ENCODE measurements at regions not wholly inside any gene's neighbourhood (a gene's known extent, or its start where the extent isn't known, plus 50 kb on each side); places are given as distances from the start of the nearest gene placed in this dataset.

GRCh38 chr21:22044431-22044830 lies 1046.2 kb downstream of the NCAM2 start:
- no peak for TF ChIP-seq CTCF (IDR thresholded peaks at IDR 0.05)
- TF ChIP-seq POLR2AphosphoS5 (IDR thresholded peaks at IDR 0.05), result no peak
- TF ChIP-seq POLR2A (IDR thresholded peaks at IDR 0.05), result no peak
- no peak for TF ChIP-seq EP300 (IDR thresholded peaks at IDR 0.05)

All from upper lobe of left lung (tissue), 4 donors.